B cell (primary cell): ENCODE measurements at regions not wholly inside any gene's neighbourhood (a gene's known extent, or its start where the extent isn't known, plus 50 kb on each side); places are given as distances from the start of the nearest gene placed in this dataset.

Experiments
- ATAC-seq: fragments of 200-7000 bp; cut with Tn5 transposase; one replicate; pipeline ENCODE4 v1.10.0; 2021; ENCODE audit warnings: low read depth, mild to moderate bottlenecking, moderate number of reproducible peaks, moderate library complexity
- CTCF ChIA-PET: fragments of 350-600 bp; sonication (Branson Sonifier 250); formaldehyde crosslinking; loops from one replicate; lab custom pipeline; 2021; ENCODE audit warnings: antibody characterized with exemption, inconsistent platforms; lab: Charles Lee
- POLR2A ChIA-PET: fragments of 350-600 bp; sonication (Branson Sonifier 250); formaldehyde crosslinking; loops from one replicate; lab custom pipeline; 2021; ENCODE audit warnings: antibody characterized with exemption; lab: Charles Lee
- DNase-seq: peaks from one replicate; pipeline ENCODE4 v3.0.0; 2013
- H2AFZ ChIP-seq: 2 replicates; pipeline ENCODE4 v1.6.1; 2012; ENCODE audit warnings: mild to moderate bottlenecking, low read depth, low read length; ENCODE audit not compliant: insufficient read depth, poor library complexity, severe bottlenecking
- H3K27ac ChIP-seq, 2 donors: 1 replicate in 1 of 2; 2 replicates in 1 of 2; pipeline ENCODE4 v1.5.1; 2012 to 2013; ENCODE audit warnings: low read length in 2 of 2, mild to moderate bottlenecking in 2 of 2, moderate library complexity in 1 of 2
- H3K27me3 ChIP-seq, 4 experiments: fragments of 200-600 bp in 1 of 4; sonication (generic) in 1 of 4; replicated peaks in 1 of 4; 1 replicate in 2 of 4; 2 replicates in 2 of 4; pipeline versions ENCODE4 v1.6.1 to v1.7.0; 2013 to 2016; ENCODE audit warnings: low read length in 3 of 4, mild to moderate bottlenecking in 2 of 4, mixed read lengths in 1 of 4, moderate library complexity in 1 of 4; ENCODE audit not compliant: insufficient read depth in 4 of 4, control insufficient read depth in 3 of 4; ENCODE audit errors: control extremely low read depth in 1 of 4
- H3K36me3 ChIP-seq, 2 experiments: replicated peaks in 1 of 2; 1 replicate in 1 of 2; 2 replicates in 1 of 2; pipeline versions ENCODE4 v1.6.1 to v1.7.1; 2013; ENCODE audit warnings: low read length in 1 of 2; ENCODE audit not compliant: insufficient read depth in 2 of 2, control insufficient read depth in 1 of 2; ENCODE audit errors: control extremely low read depth in 1 of 2, extremely low read depth in 1 of 2
- H3K4me1 ChIP-seq, 2 donors: fragments of 200-600 bp in 1 of 2; sonication (generic) in 1 of 2; 1 replicate in 1 of 2; 2 replicates in 1 of 2; pipeline versions ENCODE4 v1.5.1 to v1.6.1; 2013 to 2017; ENCODE audit warnings: low read length in 2 of 2; ENCODE audit not compliant: control insufficient read depth in 2 of 2, insufficient read depth in 2 of 2
- H3K4me2 ChIP-seq: replicated peaks from 2 replicates; pipeline ENCODE3; 2012; ENCODE audit warnings: mild to moderate bottlenecking, low read depth, low read length; ENCODE audit not compliant: poor library complexity, severe bottlenecking
- H3K4me3 ChIP-seq, 5 experiments: fragments of 200-600 bp in 1 of 5; sonication (generic) in 1 of 5; 1 replicate in 3 of 5; 2 replicates in 2 of 5; pipeline versions ENCODE4 v1.5.1 to v1.7.0; 2011 to 2016; ENCODE audit warnings: low read length in 4 of 5, mild to moderate bottlenecking in 4 of 5, low read depth in 2 of 5, control low read depth in 1 of 5, moderate library complexity in 1 of 5; ENCODE audit not compliant: insufficient read depth in 1 of 5; ENCODE audit errors: control extremely low read depth in 1 of 5, extremely low read depth in 1 of 5
- H3K79me2 ChIP-seq: fragments of 200-600 bp; sonication (generic); one replicate; pipeline ENCODE4 v1.6.0; 2016; ENCODE audit warnings: low read length; ENCODE audit not compliant: control insufficient read depth, insufficient read depth
- H3K9ac ChIP-seq: fragments of 200-600 bp; sonication (generic); 2 replicates; pipeline ENCODE4 v1.6.1; 2017; ENCODE audit warnings: mild to moderate bottlenecking, low read length, moderate library complexity
- H3K9me3 ChIP-seq, 3 donors: one replicate each; pipeline versions ENCODE4 v1.6.1 to v1.7.1; 2013; ENCODE audit warnings: low read length in 2 of 3; ENCODE audit not compliant: control insufficient read depth in 2 of 3, insufficient read depth in 1 of 3; ENCODE audit errors: control extremely low read depth in 1 of 3
- H4K20me1 ChIP-seq: 2 replicates; pipeline ENCODE4 v1.6.0; 2012; ENCODE audit warnings: mild to moderate bottlenecking, low read length; ENCODE audit not compliant: insufficient read depth, control insufficient read depth, poor library complexity, severe bottlenecking
- H3K27ac Mint-ChIP-seq: one replicate; pipeline ENCODE4 v1.8.0; 2021; ENCODE audit warnings: mixed read lengths
- H3K27me3 Mint-ChIP-seq: one replicate; pipeline ENCODE4 v1.8.0; 2021; ENCODE audit warnings: mixed read lengths
- H3K4me1 Mint-ChIP-seq: one replicate; pipeline ENCODE4 v1.8.0; 2021; ENCODE audit warnings: mixed read lengths
- H3K4me3 Mint-ChIP-seq: one replicate; pipeline ENCODE4 v1.8.0; 2021; ENCODE audit warnings: mixed read lengths
- H3K9me3 Mint-ChIP-seq: one replicate; pipeline ENCODE4 v1.8.0; 2022; ENCODE audit warnings: mixed read lengths; ENCODE audit not compliant: insufficient read depth
- CTCF ChIP-seq: fragments of 200-600 bp; IDR thresholded peaks from one replicate; pipeline ENCODE4 v1.8.0; 2022; ENCODE audit warnings: antibody characterized with exemption, mild to moderate bottlenecking
- EZH2 ChIP-seq: IDR thresholded peaks from 2 replicates; pipeline ENCODE4 v1.6.1; 2012; ENCODE audit warnings: borderline replicate concordance, low read depth, mild to moderate bottlenecking, moderate library complexity, low read length; ENCODE audit not compliant: insufficient read depth, poor library complexity, severe bottlenecking
- WGBS: methylation state at CpG from one replicate; pipeline ENCODE4 v1.1.5; 2013; ENCODE audit warnings: missing lambda C conversion rate; ENCODE audit not compliant: insufficient coverage; 5-methylcytosine and 5-hydroxymethylcytosine counted together
- intact Hi-C: fragments of 100-400 bp; cut with micrococcal nuclease; formaldehyde crosslinking; loops from one replicate; pipeline ENCODE4 v1.10.0; 2022

GRCh38 chr12:78407722-78408121, 456.9 kb upstream of the SYT1 start:
- H3K4me1 Mint-ChIP-seq = no peaks in the 10 kb centered on the region
- WGBS = 80% methylated on average over 1 of the region's 2 CpGs
- no peak overlapping the region for H3K4me3 Mint-ChIP-seq

GRCh38 chr12:78414071-78414470, 450.5 kb upstream of the SYT1 start:
- Histone ChIP-seq H3K79me2 (no peaks in the 10 kb centered on the region), H2AFZ (no peak overlapping the region), H3K27me3 (no peaks in the 10 kb centered on the region), H3K4me2 (no peak overlapping the region), H4K20me1 (no peaks in the 10 kb centered on the region), H3K9me3 (no peaks in the 10 kb centered on the region), H3K36me3 (no peaks in the 10 kb centered on the region), H3K4me3 (no peak overlapping the region), H3K27ac (no peak overlapping the region), H3K9ac (no peak overlapping the region), H3K4me1 (no peaks in the 10 kb centered on the region)
- no peak for ATAC-seq
- POLR2A ChIA-PET = no interaction called here
- no peaks in the 10 kb centered on the region for H3K27me3 Mint-ChIP-seq
- TF ChIP-seq CTCF = no peak
- TF ChIP-seq EZH2 = no peak
- CTCF ChIA-PET = no interaction called here
- DNase-seq = no peak
- WGBS = no CpG with 5 or more reads among the region's 1 CpG
- H3K27ac Mint-ChIP-seq = no peak overlapping the region
- peaks cover 2% of the 10 kb centered on the region for H3K4me1 Mint-ChIP-seq
- peaks cover 2% of the 10 kb centered on the region for H3K9me3 Mint-ChIP-seq
- intact Hi-C loops = no loop called here
- no peak overlapping the region for H3K4me3 Mint-ChIP-seq

More at GRCh38 chr12:78407722-78408121, 456.9 kb upstream of the SYT1 start:
- no peaks in the 10 kb centered on the region for H3K27me3 Mint-ChIP-seq
- Histone ChIP-seq H3K4me3 (no peak overlapping the region), H3K79me2 (no peaks in the 10 kb centered on the region), H3K36me3 (no peaks in the 10 kb centered on the region), H3K27me3 (no peaks in the 10 kb centered on the region), H4K20me1 (no peaks in the 10 kb centered on the region), H3K4me1 (no peaks in the 10 kb centered on the region), H3K9me3 (no peaks in the 10 kb centered on the region), H2AFZ (no peak overlapping the region), H3K9ac (no peak overlapping the region), H3K4me2 (no peak overlapping the region), H3K27ac (no peak overlapping the region)
- intact Hi-C loops = no loop called here
- no peak for ATAC-seq
- DNase-seq = no peak
- H3K9me3 Mint-ChIP-seq = peaks cover 2% of the 10 kb centered on the region
- ChIA-PET POLR2A (no interaction called here), CTCF (no interaction called here)
- no peak overlapping the region for H3K27ac Mint-ChIP-seq
- TF ChIP-seq CTCF (no peak), EZH2 (no peak)
